HEK293T (cell line): ENCODE measurements at regions not wholly inside any gene's neighbourhood (a gene's known extent, or its start where the extent isn't known, plus 50 kb on each side); places are given as distances from the start of the nearest gene placed in this dataset.

Source experiments
- ARNT ChIP-seq: fragments of 450-650 bp; IDR thresholded peaks from 2 replicates; pipeline ENCODE4 v1.6.1; 2017; ENCODE audit warnings: mild to moderate bottlenecking
- ELF4 ChIP-seq: fragments of 450-650 bp; IDR thresholded peaks from 2 replicates; pipeline ENCODE4 v1.6.1; 2017; ENCODE audit warnings: antibody characterized with exemption
- FOXA1 ChIP-seq: fragments of 450-650 bp; IDR thresholded peaks from 2 replicates; pipeline ENCODE4 v1.6.1; 2016; ENCODE audit warnings: mild to moderate bottlenecking
- FOXK2 ChIP-seq: fragments of 450-650 bp; IDR thresholded peaks from 2 replicates; pipeline ENCODE4 v1.6.1; 2016; ENCODE audit warnings: mild to moderate bottlenecking
- FOXM1 ChIP-seq: fragments of 450-650 bp; IDR thresholded peaks from 2 replicates; pipeline ENCODE4 v1.6.1; 2017; ENCODE audit warnings: mild to moderate bottlenecking, borderline replicate concordance
- NFRKB ChIP-seq: fragments of 450-650 bp; IDR thresholded peaks from 2 replicates; pipeline ENCODE4 v1.6.1; 2016; ENCODE audit warnings: mild to moderate bottlenecking, moderate library complexity
- SUZ12 ChIP-seq: fragments of 450-650 bp; IDR thresholded peaks from 2 replicates; pipeline ENCODE4 v1.6.1; 2016; ENCODE audit warnings: mild to moderate bottlenecking
- TF ChIP-seq, protein P1 (sequence below): fragments of 450-650 bp; IDR thresholded peaks from 2 replicates; pipeline ENCODE4 v1.6.1; 2016

DNA sequence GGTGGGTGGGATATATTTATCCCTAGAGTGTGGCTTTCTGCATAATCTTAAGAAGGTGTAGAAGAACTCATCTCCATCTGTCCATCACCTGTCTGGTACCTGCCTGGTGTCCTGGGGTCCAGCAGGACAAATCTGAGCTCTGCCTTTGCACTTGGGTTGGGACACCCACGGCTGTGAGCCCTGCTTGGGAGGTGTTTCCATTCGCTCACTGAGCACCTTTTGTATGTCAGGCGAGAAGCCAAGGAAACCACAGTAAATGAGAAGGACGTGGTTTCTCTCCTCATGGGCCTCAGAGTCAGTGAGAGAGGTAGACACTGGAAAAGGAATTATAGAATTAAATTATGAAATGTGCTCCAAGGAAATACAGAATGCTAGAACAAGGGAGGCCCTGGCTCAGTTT lies 555.9 kb downstream of the MIAT start:
- no peak for TF ChIP-seq FOXK2
- no peak for TF ChIP-seq ELF4
- TF ChIP-seq, protein P1, sequence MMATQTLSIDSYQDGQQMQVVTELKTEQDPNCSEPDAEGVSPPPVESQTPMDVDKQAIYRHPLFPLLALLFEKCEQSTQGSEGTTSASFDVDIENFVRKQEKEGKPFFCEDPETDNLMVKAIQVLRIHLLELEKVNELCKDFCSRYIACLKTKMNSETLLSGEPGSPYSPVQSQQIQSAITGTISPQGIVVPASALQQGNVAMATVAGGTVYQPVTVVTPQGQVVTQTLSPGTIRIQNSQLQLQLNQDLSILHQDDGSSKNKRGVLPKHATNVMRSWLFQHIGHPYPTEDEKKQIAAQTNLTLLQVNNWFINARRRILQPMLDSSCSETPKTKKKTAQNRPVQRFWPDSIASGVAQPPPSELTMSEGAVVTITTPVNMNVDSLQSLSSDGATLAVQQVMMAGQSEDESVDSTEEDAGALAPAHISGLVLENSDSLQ, result no peak
- no peak for TF ChIP-seq SUZ12
- no peak for TF ChIP-seq FOXA1
- no peak for TF ChIP-seq FOXM1
- no peak for TF ChIP-seq NFRKB
- TF ChIP-seq ARNT, result no peak
